Body of pancreas (tissue), 4 donors: ENCODE measurements at regions not wholly inside any gene's neighbourhood (a gene's known extent, or its start where the extent isn't known, plus 50 kb on each side); places are given as distances from the start of the nearest gene placed in this dataset.

ENCODE experiments used
- CTCF ChIP-seq, 7 experiments: fragments of 450-650 bp in 4 of 7; fragments of 200-600 bp in 3 of 7; sonication (generic) in 3 of 7; IDR thresholded peaks; one replicate each; pipeline ENCODE4 v1.5.1; 2016 to 2019; ENCODE audit warnings: antibody characterized with exemption in 7 of 7
- POLR2A ChIP-seq, 3 donors: fragments of 450-650 bp; IDR thresholded peaks; one replicate each; pipeline ENCODE4 v1.6.1; 2016; ENCODE audit warnings: antibody characterized with exemption in 3 of 3, mild to moderate bottlenecking in 2 of 3

- TF ChIP-seq CTCF (IDR thresholded peaks at IDR 0.05), result no peak
- no peak for TF ChIP-seq POLR2A (IDR thresholded peaks at IDR 0.05)
Measured at GRCh38 chr1:47623557-47623940, 185.7 kb downstream of the FOXD2 start.
